GM23338 (cell line): ENCODE measurements at regions not wholly inside any gene's neighbourhood (a gene's known extent, or its start where the extent isn't known, plus 50 kb on each side); places are given as distances from the start of the nearest gene placed in this dataset.

Source experiments
- ATAC-seq: fragments of 200-7000 bp; cut with Tn5 transposase; 3 replicates; pipeline ENCODE4 v1.9.1; 2020
- DNase-seq: peaks from one replicate; pipeline ENCODE4 v3.0.0-alpha.2; 2015; ENCODE audit warnings: low spot score
- H2AFZ ChIP-seq: fragments of 200-600 bp; sonication (generic); 2 replicates; pipeline ENCODE4 v1.8.0; 2016; ENCODE audit warnings: antibody characterized with exemption, mild to moderate bottlenecking, moderate library complexity
- H3F3A ChIP-seq: fragments of 200-600 bp; sonication (generic); replicated peaks from 2 replicates; pipeline ENCODE4 v1.8.0; 2017; ENCODE audit warnings: antibody characterized with exemption, mixed run types, low read depth
- H3K27ac ChIP-seq: fragments of 200-600 bp; sonication (generic); 2 replicates; pipeline ENCODE4 v1.6.1; 2016; ENCODE audit warnings: low read depth
- H3K27me3 ChIP-seq: fragments of 200-600 bp; sonication (generic); 2 replicates; pipeline ENCODE4 v1.8.0; 2016; ENCODE audit warnings: mild to moderate bottlenecking, mixed run types, moderate library complexity; ENCODE audit not compliant: insufficient read depth
- H3K36me3 ChIP-seq: fragments of 200-600 bp; sonication (generic); 2 replicates; pipeline ENCODE4 v1.8.0; 2016; ENCODE audit warnings: mild to moderate bottlenecking; ENCODE audit not compliant: insufficient read depth
- H3K4me1 ChIP-seq: fragments of 200-600 bp; sonication (generic); 2 replicates; pipeline ENCODE4 v1.8.0; 2016; ENCODE audit warnings: mild to moderate bottlenecking, moderate library complexity; ENCODE audit not compliant: insufficient read depth
- H3K4me2 ChIP-seq: fragments of 200-600 bp; sonication (generic); 2 replicates; pipeline ENCODE4 v1.7.1; 2017; ENCODE audit warnings: mixed run types
- H3K4me3 ChIP-seq: fragments of 200-600 bp; sonication (generic); 2 replicates; pipeline ENCODE4 v1.6.1; 2016; ENCODE audit warnings: mixed run types
- H3K79me2 ChIP-seq: fragments of 200-600 bp; sonication (generic); replicated peaks from 2 replicates; pipeline ENCODE4 v1.8.0; 2017; ENCODE audit warnings: mild to moderate bottlenecking; ENCODE audit not compliant: insufficient read depth
- H3K9me2 ChIP-seq: fragments of 200-600 bp; sonication (generic); 2 replicates; pipeline ENCODE4 v1.8.0; 2017; ENCODE audit not compliant: insufficient read depth
- H4K20me1 ChIP-seq: fragments of 200-600 bp; sonication (generic); replicated peaks from 2 replicates; pipeline ENCODE4 v1.8.0; 2017; ENCODE audit warnings: mild to moderate bottlenecking; ENCODE audit not compliant: insufficient read depth
- H3K27ac Mint-ChIP-seq: 2 replicates; pipeline ENCODE4 v1.8.0; 2020; ENCODE audit warnings: inconsistent platforms, mild to moderate bottlenecking, moderate library complexity, mixed read lengths
- H3K27me3 Mint-ChIP-seq: 3 replicates; pipeline ENCODE4 v1.8.0; 2022; ENCODE audit warnings: low read depth, mild to moderate bottlenecking, moderate library complexity, mixed read lengths, inconsistent platforms; ENCODE audit not compliant: insufficient read depth, poor library complexity
- H3K36me3 Mint-ChIP-seq: 3 replicates; pipeline ENCODE4 v1.8.0; 2021; ENCODE audit warnings: low read depth, mild to moderate bottlenecking, inconsistent platforms, moderate library complexity, mixed read lengths
- H3K4me1 Mint-ChIP-seq: 3 replicates; pipeline ENCODE4 v1.8.0; 2020; ENCODE audit warnings: mild to moderate bottlenecking, inconsistent platforms, mixed read lengths
- H3K4me3 Mint-ChIP-seq: 3 replicates; pipeline ENCODE4 v1.8.0; 2021; ENCODE audit warnings: moderate library complexity, mild to moderate bottlenecking, inconsistent platforms, mixed read lengths
- H3K9me3 Mint-ChIP-seq: 3 replicates; pipeline ENCODE4 v1.8.0; 2020; ENCODE audit warnings: moderate library complexity, mild to moderate bottlenecking, inconsistent platforms, mixed read lengths
- CREB1 ChIP-seq: fragments of 250-450 bp; sonication (Bioruptor Pico); IDR thresholded peaks from 2 replicates; pipeline ENCODE4 v1.5.0; 2020; ENCODE audit warnings: low read depth, mild to moderate bottlenecking, moderate library complexity
- EZH2 ChIP-seq: fragments of 200-600 bp; sonication (generic); IDR thresholded peaks from one replicate; pipeline ENCODE4 v1.8.0; 2017; ENCODE audit warnings: antibody characterized with exemption, mild to moderate bottlenecking, low read depth; ENCODE audit not compliant: unreplicated experiment
- EZH2phosphoT487 ChIP-seq: fragments of 200-600 bp; sonication (generic); IDR thresholded peaks from one replicate; pipeline ENCODE4 v1.8.1; 2018; ENCODE audit warnings: antibody characterized with exemption; ENCODE audit not compliant: unreplicated experiment
- JUNB ChIP-seq: IDR thresholded peaks from one replicate; pipeline ENCODE4 v1.6.1; 2016; ENCODE audit warnings: antibody characterized with exemption; ENCODE audit not compliant: unreplicated experiment
- NANOG ChIP-seq: IDR thresholded peaks from 2 replicates; pipeline ENCODE4 v1.6.1; 2016; ENCODE audit warnings: antibody characterized with exemption, borderline replicate concordance
- POLR2AphosphoS5 ChIP-seq: IDR thresholded peaks from 2 replicates; pipeline ENCODE4 v1.6.1; 2016; ENCODE audit warnings: antibody characterized with exemption, low read depth
- STAT1 ChIP-seq: IDR thresholded peaks from one replicate; pipeline ENCODE4 v1.6.1; 2016; ENCODE audit warnings: antibody characterized with exemption; ENCODE audit not compliant: unreplicated experiment
- ZNF114 ChIP-seq: fragments of 250-450 bp; sonication (Bioruptor Pico); IDR thresholded peaks from 2 replicates; pipeline ENCODE4 v1.5.0; 2020; ENCODE audit warnings: mild to moderate bottlenecking, moderate library complexity
- ZNF331 ChIP-seq: fragments of 250-450 bp; sonication (Bioruptor Pico); IDR thresholded peaks from 2 replicates; pipeline ENCODE4 v1.5.0; 2020; ENCODE audit warnings: low read depth, mild to moderate bottlenecking, moderate library complexity
- TF ChIP-seq, protein P1 (sequence below), 2 experiments: fragments of 200-600 bp in 1 of 2; sonication (generic) in 1 of 2; conservative IDR thresholded peaks; 2 replicates each; pipeline versions ENCODE4 v1.5.1 to v1.6.1; 2016 to 2017; ENCODE audit warnings: antibody characterized with exemption in 2 of 2, low read depth in 2 of 2, mild to moderate bottlenecking in 2 of 2, moderate library complexity in 1 of 2
- TF ChIP-seq, protein P2 (sequence below): fragments of 250-450 bp; sonication (Bioruptor Pico); IDR thresholded peaks from 2 replicates; pipeline ENCODE4 v1.5.0; 2020; ENCODE audit warnings: mild to moderate bottlenecking, moderate library complexity
- TF ChIP-seq, protein P3 (sequence below): IDR thresholded peaks from 2 replicates; pipeline ENCODE4 v1.6.1; 2016; ENCODE audit warnings: antibody characterized with exemption
- TF ChIP-seq, protein P4 (sequence below): IDR thresholded peaks from one replicate; pipeline ENCODE4 v1.6.1; 2018; ENCODE audit warnings: antibody characterized with exemption; ENCODE audit not compliant: unreplicated experiment

DNA sequence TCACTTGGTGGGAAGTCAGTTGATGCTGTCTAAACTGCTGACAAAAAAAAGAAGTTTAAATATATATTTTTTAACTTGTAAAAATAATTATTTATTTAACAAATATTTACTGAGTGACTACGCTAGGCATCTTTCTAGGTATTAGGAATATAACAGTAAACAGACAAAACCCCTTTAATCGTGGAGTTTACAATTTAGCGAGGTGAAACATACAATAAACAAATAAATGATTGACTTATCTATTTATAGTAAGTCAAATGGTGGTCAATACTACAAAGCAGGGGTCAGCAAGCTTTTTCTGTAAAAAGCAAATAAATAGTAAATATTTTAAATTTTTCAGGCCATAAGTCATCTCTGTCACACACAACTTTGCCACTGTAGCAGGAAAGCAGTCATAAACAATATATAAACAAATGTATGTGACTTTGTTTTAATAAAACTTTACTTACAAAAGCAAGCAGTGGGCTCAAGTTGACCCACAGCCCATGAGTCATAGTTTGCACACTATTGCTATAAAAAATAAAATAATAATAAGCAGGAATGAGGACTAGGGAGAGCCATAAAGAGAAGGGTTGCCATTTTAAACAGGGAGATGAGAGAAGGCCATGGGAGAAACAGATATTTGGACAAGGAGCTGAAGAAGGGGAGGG, 263.9 kb downstream of the PLPP3 start:
- Histone ChIP-seq H3K4me2 (no peak overlapping the region), H4K20me1 (no peaks in the 10 kb centered on the region), H3K36me3 (no peaks in the 10 kb centered on the region), H3K4me3 (no peak overlapping the region), H2AFZ (no peak overlapping the region), H3K27me3 (no peaks in the 10 kb centered on the region), H3K9me2 (no peaks in the 10 kb centered on the region; the same call in none of the 2 replicates), H3K4me1 (no peaks in the 10 kb centered on the region), H3K27ac (no peak overlapping the region), H3K79me2 (no peaks in the 10 kb centered on the region), H3F3A (no peaks in the 10 kb centered on the region)
- no peak for ATAC-seq
- no peaks in the 10 kb centered on the region; the same call in 1 of the 3 replicates for H3K9me3 Mint-ChIP-seq
- H3K36me3 Mint-ChIP-seq = peaks cover 5% of the 10 kb centered on the region; the same call in 1 of the 3 replicates
- DNase-seq = no peak
- H3K4me3 Mint-ChIP-seq = no peak overlapping the region
- no peak for TF ChIP-seq ZNF114
- no peak for TF ChIP-seq EZH2
- TF ChIP-seq POLR2AphosphoS5 = no peak
- no peak for TF ChIP-seq JUNB
- no peak for TF ChIP-seq NANOG
- TF ChIP-seq, protein P1, sequence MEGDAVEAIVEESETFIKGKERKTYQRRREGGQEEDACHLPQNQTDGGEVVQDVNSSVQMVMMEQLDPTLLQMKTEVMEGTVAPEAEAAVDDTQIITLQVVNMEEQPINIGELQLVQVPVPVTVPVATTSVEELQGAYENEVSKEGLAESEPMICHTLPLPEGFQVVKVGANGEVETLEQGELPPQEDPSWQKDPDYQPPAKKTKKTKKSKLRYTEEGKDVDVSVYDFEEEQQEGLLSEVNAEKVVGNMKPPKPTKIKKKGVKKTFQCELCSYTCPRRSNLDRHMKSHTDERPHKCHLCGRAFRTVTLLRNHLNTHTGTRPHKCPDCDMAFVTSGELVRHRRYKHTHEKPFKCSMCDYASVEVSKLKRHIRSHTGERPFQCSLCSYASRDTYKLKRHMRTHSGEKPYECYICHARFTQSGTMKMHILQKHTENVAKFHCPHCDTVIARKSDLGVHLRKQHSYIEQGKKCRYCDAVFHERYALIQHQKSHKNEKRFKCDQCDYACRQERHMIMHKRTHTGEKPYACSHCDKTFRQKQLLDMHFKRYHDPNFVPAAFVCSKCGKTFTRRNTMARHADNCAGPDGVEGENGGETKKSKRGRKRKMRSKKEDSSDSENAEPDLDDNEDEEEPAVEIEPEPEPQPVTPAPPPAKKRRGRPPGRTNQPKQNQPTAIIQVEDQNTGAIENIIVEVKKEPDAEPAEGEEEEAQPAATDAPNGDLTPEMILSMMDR (conservative IDR thresholded peaks at IDR 0.05; ENCODE audit: low read depth in 2 of 2) = no peak
- TF ChIP-seq, protein P2, sequence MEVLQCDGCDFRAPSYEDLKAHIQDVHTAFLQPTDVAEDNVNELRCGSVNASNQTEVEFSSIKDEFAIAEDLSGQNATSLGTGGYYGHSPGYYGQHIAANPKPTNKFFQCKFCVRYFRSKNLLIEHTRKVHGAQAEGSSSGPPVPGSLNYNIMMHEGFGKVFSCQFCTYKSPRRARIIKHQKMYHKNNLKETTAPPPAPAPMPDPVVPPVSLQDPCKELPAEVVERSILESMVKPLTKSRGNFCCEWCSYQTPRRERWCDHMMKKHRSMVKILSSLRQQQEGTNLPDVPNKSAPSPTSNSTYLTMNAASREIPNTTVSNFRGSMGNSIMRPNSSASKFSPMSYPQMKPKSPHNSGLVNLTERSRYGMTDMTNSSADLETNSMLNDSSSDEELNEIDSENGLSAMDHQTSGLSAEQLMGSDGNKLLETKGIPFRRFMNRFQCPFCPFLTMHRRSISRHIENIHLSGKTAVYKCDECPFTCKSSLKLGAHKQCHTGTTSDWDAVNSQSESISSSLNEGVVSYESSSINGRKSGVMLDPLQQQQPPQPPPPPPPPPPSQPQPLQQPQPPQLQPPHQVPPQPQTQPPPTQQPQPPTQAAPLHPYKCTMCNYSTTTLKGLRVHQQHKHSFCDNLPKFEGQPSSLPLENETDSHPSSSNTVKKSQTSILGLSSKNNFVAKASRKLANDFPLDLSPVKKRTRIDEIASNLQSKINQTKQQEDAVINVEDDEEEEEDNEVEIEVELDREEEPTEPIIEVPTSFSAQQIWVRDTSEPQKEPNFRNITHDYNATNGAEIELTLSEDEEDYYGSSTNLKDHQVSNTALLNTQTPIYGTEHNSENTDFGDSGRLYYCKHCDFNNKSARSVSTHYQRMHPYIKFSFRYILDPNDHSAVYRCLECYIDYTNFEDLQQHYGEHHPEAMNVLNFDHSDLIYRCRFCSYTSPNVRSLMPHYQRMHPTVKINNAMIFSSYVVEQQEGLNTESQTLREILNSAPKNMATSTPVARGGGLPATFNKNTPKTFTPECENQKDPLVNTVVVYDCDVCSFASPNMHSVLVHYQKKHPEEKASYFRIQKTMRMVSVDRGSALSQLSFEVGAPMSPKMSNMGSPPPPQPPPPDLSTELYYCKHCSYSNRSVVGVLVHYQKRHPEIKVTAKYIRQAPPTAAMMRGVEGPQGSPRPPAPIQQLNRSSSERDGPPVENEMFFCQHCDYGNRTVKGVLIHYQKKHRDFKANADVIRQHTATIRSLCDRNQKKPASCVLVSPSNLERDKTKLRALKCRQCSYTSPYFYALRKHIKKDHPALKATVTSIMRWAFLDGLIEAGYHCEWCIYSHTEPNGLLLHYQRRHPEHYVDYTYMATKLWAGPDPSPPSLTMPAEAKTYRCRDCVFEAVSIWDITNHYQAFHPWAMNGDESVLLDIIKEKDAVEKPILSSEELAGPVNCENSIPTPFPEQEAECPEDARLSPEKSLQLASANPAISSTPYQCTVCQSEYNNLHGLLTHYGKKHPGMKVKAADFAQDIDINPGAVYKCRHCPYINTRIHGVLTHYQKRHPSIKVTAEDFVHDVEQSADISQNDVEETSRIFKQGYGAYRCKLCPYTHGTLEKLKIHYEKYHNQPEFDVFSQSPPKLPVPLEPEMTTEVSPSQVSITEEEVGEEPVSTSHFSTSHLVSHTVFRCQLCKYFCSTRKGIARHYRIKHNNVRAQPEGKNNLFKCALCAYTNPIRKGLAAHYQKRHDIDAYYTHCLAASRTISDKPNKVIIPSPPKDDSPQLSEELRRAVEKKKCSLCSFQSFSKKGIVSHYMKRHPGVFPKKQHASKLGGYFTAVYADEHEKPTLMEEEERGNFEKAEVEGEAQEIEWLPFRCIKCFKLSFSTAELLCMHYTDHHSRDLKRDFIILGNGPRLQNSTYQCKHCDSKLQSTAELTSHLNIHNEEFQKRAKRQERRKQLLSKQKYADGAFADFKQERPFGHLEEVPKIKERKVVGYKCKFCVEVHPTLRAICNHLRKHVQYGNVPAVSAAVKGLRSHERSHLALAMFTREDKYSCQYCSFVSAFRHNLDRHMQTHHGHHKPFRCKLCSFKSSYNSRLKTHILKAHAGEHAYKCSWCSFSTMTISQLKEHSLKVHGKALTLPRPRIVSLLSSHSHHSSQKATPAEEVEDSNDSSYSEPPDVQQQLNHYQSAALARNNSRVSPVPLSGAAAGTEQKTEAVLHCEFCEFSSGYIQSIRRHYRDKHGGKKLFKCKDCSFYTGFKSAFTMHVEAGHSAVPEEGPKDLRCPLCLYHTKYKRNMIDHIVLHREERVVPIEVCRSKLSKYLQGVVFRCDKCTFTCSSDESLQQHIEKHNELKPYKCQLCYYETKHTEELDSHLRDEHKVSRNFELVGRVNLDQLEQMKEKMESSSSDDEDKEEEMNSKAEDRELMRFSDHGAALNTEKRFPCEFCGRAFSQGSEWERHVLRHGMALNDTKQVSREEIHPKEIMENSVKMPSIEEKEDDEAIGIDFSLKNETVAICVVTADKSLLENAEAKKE (CRISPR knock-in tag) = no peak
- TF ChIP-seq, protein P3, sequence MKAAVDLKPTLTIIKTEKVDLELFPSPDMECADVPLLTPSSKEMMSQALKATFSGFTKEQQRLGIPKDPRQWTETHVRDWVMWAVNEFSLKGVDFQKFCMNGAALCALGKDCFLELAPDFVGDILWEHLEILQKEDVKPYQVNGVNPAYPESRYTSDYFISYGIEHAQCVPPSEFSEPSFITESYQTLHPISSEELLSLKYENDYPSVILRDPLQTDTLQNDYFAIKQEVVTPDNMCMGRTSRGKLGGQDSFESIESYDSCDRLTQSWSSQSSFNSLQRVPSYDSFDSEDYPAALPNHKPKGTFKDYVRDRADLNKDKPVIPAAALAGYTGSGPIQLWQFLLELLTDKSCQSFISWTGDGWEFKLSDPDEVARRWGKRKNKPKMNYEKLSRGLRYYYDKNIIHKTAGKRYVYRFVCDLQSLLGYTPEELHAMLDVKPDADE = no peak
- TF ChIP-seq CREB1 (CRISPR knock-in tag) = no peak
- no peak for TF ChIP-seq ZNF331 (CRISPR knock-in tag)
- TF ChIP-seq STAT1 = no peak
- TF ChIP-seq EZH2phosphoT487 = no peak
- TF ChIP-seq, protein P4, sequence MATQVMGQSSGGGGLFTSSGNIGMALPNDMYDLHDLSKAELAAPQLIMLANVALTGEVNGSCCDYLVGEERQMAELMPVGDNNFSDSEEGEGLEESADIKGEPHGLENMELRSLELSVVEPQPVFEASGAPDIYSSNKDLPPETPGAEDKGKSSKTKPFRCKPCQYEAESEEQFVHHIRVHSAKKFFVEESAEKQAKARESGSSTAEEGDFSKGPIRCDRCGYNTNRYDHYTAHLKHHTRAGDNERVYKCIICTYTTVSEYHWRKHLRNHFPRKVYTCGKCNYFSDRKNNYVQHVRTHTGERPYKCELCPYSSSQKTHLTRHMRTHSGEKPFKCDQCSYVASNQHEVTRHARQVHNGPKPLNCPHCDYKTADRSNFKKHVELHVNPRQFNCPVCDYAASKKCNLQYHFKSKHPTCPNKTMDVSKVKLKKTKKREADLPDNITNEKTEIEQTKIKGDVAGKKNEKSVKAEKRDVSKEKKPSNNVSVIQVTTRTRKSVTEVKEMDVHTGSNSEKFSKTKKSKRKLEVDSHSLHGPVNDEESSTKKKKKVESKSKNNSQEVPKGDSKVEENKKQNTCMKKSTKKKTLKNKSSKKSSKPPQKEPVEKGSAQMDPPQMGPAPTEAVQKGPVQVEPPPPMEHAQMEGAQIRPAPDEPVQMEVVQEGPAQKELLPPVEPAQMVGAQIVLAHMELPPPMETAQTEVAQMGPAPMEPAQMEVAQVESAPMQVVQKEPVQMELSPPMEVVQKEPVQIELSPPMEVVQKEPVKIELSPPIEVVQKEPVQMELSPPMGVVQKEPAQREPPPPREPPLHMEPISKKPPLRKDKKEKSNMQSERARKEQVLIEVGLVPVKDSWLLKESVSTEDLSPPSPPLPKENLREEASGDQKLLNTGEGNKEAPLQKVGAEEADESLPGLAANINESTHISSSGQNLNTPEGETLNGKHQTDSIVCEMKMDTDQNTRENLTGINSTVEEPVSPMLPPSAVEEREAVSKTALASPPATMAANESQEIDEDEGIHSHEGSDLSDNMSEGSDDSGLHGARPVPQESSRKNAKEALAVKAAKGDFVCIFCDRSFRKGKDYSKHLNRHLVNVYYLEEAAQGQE = no peak
- no peak overlapping the region for H3K27ac Mint-ChIP-seq
- H3K27me3 Mint-ChIP-seq = no peaks in the 10 kb centered on the region
- H3K4me1 Mint-ChIP-seq = peaks cover 3% of the 10 kb centered on the region; the same call in 2 of the 3 replicates
